HTR-8/SVneo (cell line): ENCODE measurements at regions not wholly inside any gene's neighbourhood (a gene's known extent, or its start where the extent isn't known, plus 50 kb on each side); places are given as distances from the start of the nearest gene placed in this dataset.
"Not testable (repeated sequence)": the region's sequence is repeated elsewhere in the genome, so short reads cannot be mapped to it uniquely, and the experiment has no call there.

Source experiments
- DNase-seq: peaks from one replicate; pipeline ENCODE4 v3.0.0; 2011; ENCODE audit warnings: low spot score, mixed read lengths; ENCODE audit not compliant: insufficient read length
- FAIRE-seq: peaks from 2 replicates; lab custom pipeline; 2011; peaks lifted over from hg19 to GRCh38; lab: Jason Lieb, UNC

GRCh38 chr3:165716592-165716991, 120.6 kb downstream of the BCHE start:
- no peak for FAIRE-seq

GRCh38 chr3:165713479-165713878, 123.7 kb downstream of the BCHE start:
- DNase-seq (no peak), FAIRE-seq (no peak)

More at GRCh38 chr3:165716592-165716991, 120.6 kb downstream of the BCHE start:
- DNase-seq, result no peak

DNA sequence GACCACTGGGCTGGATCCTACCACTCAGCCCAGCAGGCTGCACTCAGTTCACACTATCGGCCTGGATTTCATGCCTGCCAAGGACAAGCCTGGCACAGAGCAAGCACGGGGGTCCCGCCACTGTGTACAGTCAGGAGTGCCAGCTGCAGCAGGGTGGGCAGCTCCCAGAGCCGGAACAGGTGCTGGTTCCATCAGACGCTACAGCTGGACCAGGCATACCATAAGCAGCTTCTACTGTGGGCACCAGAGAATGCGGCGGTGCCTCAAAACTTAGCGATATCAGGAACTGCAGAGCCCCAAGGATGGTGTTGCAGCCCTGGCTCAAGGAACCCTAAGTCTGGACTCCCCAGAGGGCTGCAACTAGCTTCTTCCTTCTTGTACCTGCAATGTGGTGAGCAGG, 124.8 kb downstream of the BCHE start:
- DNase-seq (no peak), FAIRE-seq (no peak)

- DNase-seq (no peak), FAIRE-seq (no peak)
Observed at GRCh38 chr3:165697910-165698309, 139.3 kb downstream of the BCHE start.

- FAIRE-seq (no peak), DNase-seq (no peak)
Observed at GRCh38 chr3:165696496-165696895, 140.7 kb downstream of the BCHE start.

DNA sequence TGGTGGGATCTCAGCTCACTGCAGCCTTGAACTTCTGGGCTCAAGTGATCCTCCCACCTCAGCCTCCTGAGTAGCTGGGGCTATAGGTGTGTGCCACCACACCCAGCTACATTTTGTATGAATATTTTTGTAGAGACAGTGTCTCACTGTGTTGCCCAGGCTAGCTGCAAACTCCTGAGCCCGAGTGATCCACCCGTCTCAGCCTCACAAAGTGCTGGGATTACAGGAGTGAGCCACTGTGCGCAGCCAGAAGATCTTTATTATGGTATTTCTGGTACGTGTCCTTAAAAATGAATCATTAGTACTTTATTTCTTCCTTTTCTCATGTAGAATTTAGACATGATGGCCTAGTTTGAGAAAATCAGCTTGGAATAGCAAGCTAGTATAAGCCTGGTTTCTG, 153.3 kb downstream of the BCHE start:
- FAIRE-seq, result peak; percentile 40
- no peak for DNase-seq

DNA sequence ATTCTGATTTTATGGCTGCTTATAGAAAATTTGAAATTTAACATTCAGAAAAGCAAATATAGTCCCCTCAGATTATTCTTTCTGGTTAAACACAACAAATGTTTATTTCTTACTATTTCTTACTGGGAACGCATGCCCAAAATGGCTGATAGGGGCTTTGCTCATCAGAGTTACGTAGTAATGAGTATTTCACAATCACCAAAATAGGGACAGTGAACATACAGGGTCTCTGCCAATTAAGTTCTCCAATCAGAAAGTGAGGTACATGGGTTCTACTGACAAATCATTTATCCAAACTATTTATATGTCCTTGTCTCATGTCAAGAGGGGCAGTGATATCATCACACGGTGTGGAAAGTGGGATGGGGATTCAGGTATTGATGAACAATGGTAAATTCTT, 154.5 kb downstream of the BCHE start:
- no peak for DNase-seq
- FAIRE-seq, result no peak

GRCh38 chr3:165669967-165670366, 167.3 kb downstream of the BCHE start:
- DNase-seq (no peak), FAIRE-seq (no peak)

GRCh38 chr3:165669504-165669903, 167.7 kb downstream of the BCHE start:
- FAIRE-seq, result no peak
- DNase-seq, result peak; percentile 4

DNA sequence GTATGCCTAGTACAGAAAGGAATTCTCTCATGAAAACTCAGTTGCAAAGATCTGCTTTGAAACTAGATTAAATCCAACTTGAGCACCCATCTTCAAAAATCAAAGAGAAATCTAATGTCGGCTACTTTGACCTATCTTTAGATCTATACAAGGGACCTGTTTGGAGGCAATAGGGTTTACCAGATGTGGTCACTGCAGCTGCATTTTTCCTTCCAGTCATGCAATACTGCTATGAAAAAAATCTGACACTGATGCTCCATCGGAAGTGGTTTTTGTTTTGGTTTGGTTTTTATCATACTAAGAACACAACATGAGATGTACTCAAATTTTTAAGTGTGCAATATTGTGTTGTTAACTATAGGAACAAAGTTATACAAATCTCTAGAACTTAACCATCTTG, 169.5 kb downstream of the BCHE start:
- FAIRE-seq, result no peak
- no peak for DNase-seq

GRCh38 chr3:165658027-165658426, 179.2 kb downstream of the BCHE start:
- FAIRE-seq (no peak), DNase-seq (no peak)

GRCh38 chr3:165653130-165653778, 184.0 kb downstream of the BCHE start:
- FAIRE-seq (no peak), DNase-seq (no peak)

- not testable (repeated sequence) for FAIRE-seq, DNase-seq
Observed at GRCh38 chr3:165649282-165649681, 187.9 kb downstream of the BCHE start.

DNA sequence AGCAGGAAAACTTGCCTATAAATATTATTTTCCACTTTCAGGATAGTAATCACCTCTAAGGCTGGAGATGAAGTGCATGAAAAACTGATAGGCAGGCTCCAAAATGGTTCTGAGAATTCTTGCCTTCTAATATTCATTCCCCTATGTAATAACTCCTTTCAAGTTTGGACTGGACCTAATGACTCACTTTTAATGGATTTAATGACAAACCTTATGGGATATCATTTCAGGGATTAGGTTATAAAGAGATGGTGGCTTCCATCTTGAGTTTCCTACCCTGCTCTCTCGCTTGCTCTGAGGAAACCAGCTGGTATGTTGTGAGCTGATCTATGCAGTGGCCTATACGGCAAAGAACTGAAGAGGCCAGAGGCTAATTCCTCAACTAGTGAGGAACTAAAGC, 192.0 kb downstream of the BCHE start:
- DNase-seq (no peak), FAIRE-seq (no peak)

DNA sequence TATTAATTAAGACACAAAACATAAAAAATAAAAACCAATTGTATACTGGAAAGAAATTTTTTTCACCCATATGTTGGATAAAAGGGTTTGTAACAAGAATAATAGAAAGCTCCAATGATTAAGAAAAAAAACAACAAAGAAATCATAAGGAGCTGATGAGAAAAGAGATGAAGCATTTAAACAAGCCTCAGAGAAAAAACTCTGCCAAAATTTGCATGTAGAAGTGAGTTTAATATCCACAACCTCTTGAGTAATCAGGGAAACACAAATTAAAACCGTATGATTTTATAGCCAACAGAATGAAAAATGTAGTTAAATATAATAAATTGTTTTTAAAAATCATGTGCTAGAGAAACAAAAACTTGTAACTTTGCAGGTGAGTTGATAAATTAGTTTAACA, 192.9 kb downstream of the BCHE start:
- no peak for FAIRE-seq
- no peak for DNase-seq

DNA sequence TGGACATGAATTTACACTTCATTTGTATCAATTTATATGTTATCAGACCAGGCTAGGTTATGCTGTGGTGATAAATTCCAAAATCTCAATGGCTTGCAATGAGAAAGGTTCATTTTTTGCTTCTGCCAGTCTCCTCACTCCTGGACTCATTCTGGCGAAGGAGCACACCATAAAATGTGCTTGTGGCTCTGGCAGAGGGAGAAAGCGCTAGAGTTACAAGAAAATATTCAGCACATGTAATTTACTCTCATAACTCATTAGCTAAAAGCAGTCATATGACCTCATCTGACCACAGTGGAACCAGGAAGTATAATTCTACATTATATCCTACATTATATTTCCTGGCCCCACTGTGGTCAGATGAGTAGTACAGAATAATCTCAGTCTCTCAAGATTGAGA, 193.8 kb downstream of the BCHE start:
- FAIRE-seq (no peak), DNase-seq (peak; percentile 11)

GRCh38 chr3:165642761-165643420, 194.3 kb downstream of the BCHE start:
- peak; percentile 54 for DNase-seq
- peak; percentile 16 for FAIRE-seq

- DNase-seq (no peak), FAIRE-seq (no peak)
Observed at GRCh38 chr3:165641569-165642310, 195.5 kb downstream of the BCHE start.

- FAIRE-seq, result no peak
Observed at GRCh38 chr3:165640970-165641369, 196.3 kb downstream of the BCHE start.

GRCh38 chr3:165640031-165640430, 197.2 kb downstream of the BCHE start:
- FAIRE-seq (no peak), DNase-seq (no peak)

More at GRCh38 chr3:165640970-165641369, 196.3 kb downstream of the BCHE start:
- no peak for DNase-seq

DNA sequence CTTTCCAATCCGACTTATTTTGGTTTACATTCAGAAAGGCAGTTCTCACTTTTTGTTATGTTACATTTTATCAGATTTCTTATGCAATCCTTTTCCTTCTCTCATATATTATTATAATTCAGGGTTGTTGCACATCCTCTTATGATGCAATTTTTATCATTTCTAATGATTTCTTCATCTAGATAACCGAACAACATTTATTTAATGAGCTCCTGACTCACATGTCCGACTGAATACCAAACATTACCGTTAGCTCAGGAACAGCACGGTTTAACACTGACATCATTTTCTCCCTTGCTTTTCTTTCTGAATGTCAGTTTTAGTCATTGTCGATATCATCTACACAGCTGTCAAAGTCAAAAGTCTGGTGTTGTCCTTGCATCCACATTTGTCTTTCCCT, 199.2 kb downstream of the BCHE start:
- peak; percentile 12 for DNase-seq
- no peak for FAIRE-seq
